ENCODE measurements at regions not wholly inside any gene's neighbourhood (a gene's known extent, or its start where the extent isn't known, plus 50 kb on each side); places are given as distances from the start of the nearest gene placed in this dataset.
A peak's percentile ranks its signal among the peaks of the same experiment; 100 is the strongest.

- TF ChIP-seq, protein P1, sequence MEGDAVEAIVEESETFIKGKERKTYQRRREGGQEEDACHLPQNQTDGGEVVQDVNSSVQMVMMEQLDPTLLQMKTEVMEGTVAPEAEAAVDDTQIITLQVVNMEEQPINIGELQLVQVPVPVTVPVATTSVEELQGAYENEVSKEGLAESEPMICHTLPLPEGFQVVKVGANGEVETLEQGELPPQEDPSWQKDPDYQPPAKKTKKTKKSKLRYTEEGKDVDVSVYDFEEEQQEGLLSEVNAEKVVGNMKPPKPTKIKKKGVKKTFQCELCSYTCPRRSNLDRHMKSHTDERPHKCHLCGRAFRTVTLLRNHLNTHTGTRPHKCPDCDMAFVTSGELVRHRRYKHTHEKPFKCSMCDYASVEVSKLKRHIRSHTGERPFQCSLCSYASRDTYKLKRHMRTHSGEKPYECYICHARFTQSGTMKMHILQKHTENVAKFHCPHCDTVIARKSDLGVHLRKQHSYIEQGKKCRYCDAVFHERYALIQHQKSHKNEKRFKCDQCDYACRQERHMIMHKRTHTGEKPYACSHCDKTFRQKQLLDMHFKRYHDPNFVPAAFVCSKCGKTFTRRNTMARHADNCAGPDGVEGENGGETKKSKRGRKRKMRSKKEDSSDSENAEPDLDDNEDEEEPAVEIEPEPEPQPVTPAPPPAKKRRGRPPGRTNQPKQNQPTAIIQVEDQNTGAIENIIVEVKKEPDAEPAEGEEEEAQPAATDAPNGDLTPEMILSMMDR (conservative IDR thresholded peaks at IDR 0.05; ENCODE audit: low read depth, low read length) = no peak
- no peak overlapping the region for H3K4me3 ChIP-seq (ENCODE audit: low read length)
- no peak for DNase-seq (ENCODE audit: low read depth)
Observed at GRCh38 chr3:159773706-159774105, 214.9 kb upstream of the IL12A start.

- no peak overlapping the region for H3K4me3 ChIP-seq (ENCODE audit: low read length)
- no peak for DNase-seq (ENCODE audit: low read depth)
- TF ChIP-seq, protein P1 (conservative IDR thresholded peaks at IDR 0.05; ENCODE audit: low read depth, low read length) = no peak
Observed at GRCh38 chr3:159775372-159775961, 213.2 kb upstream of the IL12A start.

DNA sequence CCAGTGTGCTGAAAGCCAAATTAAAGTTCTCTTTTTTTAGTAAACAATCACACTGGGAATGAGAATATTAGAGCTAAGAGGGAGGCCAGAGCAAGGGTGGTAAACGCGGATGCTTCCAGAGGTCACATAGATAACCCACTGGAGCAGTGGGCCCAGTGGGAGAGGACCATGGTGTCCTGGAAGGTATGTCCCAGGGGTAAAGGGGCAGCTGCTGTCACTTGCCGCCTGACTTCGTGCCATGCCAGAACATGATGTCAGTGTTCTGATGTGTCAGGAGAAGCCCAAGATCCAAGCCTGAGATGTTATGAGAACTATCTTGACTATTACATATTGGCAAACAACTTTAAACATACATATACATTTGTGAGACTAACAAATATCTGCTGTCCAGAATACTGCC, 211.9 kb upstream of the IL12A start:
- TF ChIP-seq, protein P1 (conservative IDR thresholded peaks at IDR 0.05; ENCODE audit: low read depth, low read length) = no peak
- no peak for DNase-seq (ENCODE audit: low read depth)
- H3K4me3 ChIP-seq (ENCODE audit: low read length) = no peak overlapping the region

- DNase-seq (ENCODE audit: low read depth) = no peak
- H3K4me3 ChIP-seq (ENCODE audit: low read length) = no peak overlapping the region
- TF ChIP-seq, protein P1 (conservative IDR thresholded peaks at IDR 0.05; ENCODE audit: low read depth, low read length) = no peak
Observed at GRCh38 chr3:159779883-159780282, 208.8 kb upstream of the IL12A start.

DNA sequence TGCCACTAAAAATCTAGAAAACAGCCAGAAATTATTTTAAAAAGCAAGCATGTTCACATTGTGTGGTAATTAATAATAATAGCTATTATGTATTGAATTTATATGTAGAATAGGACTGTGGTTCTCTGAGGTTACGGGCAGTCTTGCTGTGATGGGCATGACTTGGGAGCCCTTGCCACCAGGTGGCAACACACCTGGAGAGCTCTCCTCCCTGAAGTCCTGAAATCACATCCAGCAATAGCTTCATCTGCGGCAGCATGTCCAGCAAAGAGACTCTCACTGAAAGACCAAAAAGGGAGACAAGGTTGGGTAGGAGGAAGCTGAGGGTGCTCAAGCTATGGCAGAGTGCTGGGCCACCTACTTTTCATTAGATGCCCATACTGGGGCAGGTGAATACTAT, 206.8 kb upstream of the IL12A start:
- no peak for DNase-seq (ENCODE audit: low read depth)
- H3K4me3 ChIP-seq (ENCODE audit: low read length) = no peak overlapping the region
- TF ChIP-seq, protein P1 (conservative IDR thresholded peaks at IDR 0.05; ENCODE audit: low read depth, low read length) = peak; percentile 19

DNA sequence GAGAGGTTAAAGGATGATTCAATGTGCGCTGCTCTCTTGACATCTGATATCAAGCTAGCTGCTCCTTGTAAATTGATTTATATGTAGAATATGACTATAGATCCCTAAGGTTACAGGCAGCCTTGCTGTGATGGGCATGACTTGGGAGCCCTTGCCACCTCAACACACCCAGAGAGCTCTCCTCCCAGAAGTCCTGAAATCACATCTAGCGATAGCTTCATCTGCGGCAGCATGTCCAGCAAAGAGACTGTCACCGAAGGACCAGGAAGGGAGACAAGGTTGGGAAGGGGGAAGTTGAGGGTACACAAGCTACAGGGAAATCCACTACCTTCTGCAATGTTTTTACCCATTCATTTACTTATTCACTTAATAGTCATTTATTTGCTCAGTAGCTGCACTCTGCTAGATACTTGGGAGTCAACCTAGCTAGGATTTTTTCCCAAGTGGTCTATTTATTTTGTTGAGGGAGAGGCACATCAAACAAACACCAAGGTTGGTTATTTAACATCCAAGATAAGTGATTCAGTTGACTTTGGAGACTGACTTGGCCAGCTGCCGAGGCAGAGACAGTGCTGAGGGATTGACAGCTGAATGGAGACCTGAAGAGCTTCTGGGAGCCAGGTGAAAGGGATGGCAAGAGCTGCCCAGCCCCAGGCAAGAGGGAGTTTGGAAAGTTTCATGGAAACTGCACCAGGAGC, 205.8 kb upstream of the IL12A start:
- no peak for DNase-seq (ENCODE audit: low read depth)
- no peak overlapping the region for H3K4me3 ChIP-seq (ENCODE audit: low read length)
- TF ChIP-seq, protein P1 (conservative IDR thresholded peaks at IDR 0.05; ENCODE audit: low read depth, low read length) = no peak
